ENCODE measurements at regions not wholly inside any gene's neighbourhood (a gene's known extent, or its start where the extent isn't known, plus 50 kb on each side); places are given as distances from the start of the nearest gene placed in this dataset.

GRCh38 chr12:45674181-45674977 is 55.1 kb upstream of the ARID2 start:
- ATAC-seq: no peak

GRCh38 chr12:45675534-45675933 is 54.0 kb upstream of the ARID2 start:
- no peak for ATAC-seq
